GM12872 (cell line): ENCODE measurements at regions not wholly inside any gene's neighbourhood (a gene's known extent, or its start where the extent isn't known, plus 50 kb on each side); places are given as distances from the start of the nearest gene placed in this dataset.

Experiments used
- TF ChIP-seq, protein P1 (sequence below): IDR thresholded peaks from 3 replicates; pipeline ENCODE4 v1.5.1; 2011; ENCODE audit warnings: low read depth, mild to moderate bottlenecking, low read length, moderate library complexity; ENCODE audit not compliant: insufficient read depth

DNA sequence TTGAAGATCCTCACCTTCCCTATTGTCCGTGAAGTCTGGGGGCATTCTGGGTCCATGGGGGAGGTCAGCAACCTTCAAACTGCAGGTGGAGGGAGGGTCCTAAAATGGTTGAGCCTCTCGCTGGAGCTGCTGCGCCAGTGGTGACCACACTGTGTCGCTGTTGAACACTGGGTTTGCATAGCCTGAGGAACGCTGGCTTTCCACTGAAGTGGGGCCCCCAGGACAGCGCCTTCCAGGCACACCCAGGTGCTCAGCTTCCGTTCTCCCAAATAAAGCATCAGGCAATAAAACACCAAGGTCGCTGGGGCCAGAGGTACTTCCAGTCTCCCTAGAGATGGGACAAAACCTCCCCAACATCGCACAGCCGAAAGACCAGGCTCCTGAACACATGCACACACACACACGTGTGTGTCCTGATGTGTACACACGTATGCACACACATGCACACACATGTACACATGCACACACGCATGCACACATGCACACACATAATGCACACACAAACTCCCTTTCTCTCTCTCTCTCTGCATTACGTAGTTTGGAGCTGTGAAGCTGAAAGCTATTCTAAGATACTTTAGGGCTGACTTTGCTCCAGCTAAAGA is 120.6 kb downstream of the IRF8 start:
- TF ChIP-seq, protein P1, sequence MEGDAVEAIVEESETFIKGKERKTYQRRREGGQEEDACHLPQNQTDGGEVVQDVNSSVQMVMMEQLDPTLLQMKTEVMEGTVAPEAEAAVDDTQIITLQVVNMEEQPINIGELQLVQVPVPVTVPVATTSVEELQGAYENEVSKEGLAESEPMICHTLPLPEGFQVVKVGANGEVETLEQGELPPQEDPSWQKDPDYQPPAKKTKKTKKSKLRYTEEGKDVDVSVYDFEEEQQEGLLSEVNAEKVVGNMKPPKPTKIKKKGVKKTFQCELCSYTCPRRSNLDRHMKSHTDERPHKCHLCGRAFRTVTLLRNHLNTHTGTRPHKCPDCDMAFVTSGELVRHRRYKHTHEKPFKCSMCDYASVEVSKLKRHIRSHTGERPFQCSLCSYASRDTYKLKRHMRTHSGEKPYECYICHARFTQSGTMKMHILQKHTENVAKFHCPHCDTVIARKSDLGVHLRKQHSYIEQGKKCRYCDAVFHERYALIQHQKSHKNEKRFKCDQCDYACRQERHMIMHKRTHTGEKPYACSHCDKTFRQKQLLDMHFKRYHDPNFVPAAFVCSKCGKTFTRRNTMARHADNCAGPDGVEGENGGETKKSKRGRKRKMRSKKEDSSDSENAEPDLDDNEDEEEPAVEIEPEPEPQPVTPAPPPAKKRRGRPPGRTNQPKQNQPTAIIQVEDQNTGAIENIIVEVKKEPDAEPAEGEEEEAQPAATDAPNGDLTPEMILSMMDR: peak; percentile 50; the same call in 2 of the 3 replicates

- TF ChIP-seq, protein P1: no peak
These were observed 122.0 kb downstream of the IRF8 start for GRCh38 chr16:86020971-86021370.

GRCh38 chr16:86022381-86022960 is 123.5 kb downstream of the IRF8 start:
- TF ChIP-seq, protein P1: no peak

- TF ChIP-seq, protein P1: no peak
These were observed 125.2 kb downstream of the IRF8 start for GRCh38 chr16:86024210-86024609.

GRCh38 chr16:86025706-86026105 is 126.7 kb downstream of the IRF8 start:
- TF ChIP-seq, protein P1: no peak

- TF ChIP-seq, protein P1: no peak
These were observed 127.4 kb downstream of the IRF8 start for GRCh38 chr16:86026171-86026910.

DNA sequence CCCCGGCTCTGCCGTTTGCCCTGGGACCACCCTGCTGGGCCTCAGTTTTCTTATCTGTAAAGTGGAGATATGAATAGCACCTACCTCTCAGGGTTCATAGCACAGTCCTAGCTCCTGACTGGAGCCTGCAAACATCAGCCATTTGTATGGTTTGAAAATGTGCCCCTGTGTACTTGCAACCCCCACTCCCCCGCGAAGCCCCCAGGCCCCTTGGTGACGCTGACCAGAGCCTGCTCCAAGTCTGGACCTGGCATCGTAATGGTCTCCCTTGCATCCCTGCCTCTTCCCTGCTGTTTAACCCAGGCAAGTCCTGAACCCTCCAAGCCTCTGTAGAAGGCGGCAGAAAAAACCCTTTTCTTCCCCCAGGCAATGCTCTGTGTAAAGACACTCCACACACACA is 128.0 kb downstream of the IRF8 start:
- TF ChIP-seq, protein P1: no peak
